LNCAP (cell line): ENCODE measurements at regions not wholly inside any gene's neighbourhood (a gene's known extent, or its start where the extent isn't known, plus 50 kb on each side); places are given as distances from the start of the nearest gene placed in this dataset.

Source experiments
- CTCF ChIP-seq: fragments of 450-650 bp; IDR thresholded peaks from 2 replicates; pipeline ENCODE4 v1.5.1; 2017; ENCODE audit warnings: mild to moderate bottlenecking

- no peak for TF ChIP-seq CTCF
Observed at GRCh38 chr14:46417066-46417465, 234.5 kb downstream of the RPL10L start.

- no peak for TF ChIP-seq CTCF
Observed at GRCh38 chr14:46404865-46405811, 246.4 kb downstream of the RPL10L start.

GRCh38 chr14:46401066-46401465 lies 250.5 kb downstream of the RPL10L start:
- no peak for TF ChIP-seq CTCF

- no peak for TF ChIP-seq CTCF
Observed at GRCh38 chr14:46399049-46399448, 252.5 kb downstream of the RPL10L start.

- TF ChIP-seq CTCF, result no peak
Observed at GRCh38 chr14:46384611-46385010, 267.0 kb downstream of the RPL10L start.

- TF ChIP-seq CTCF, result no peak
Observed at GRCh38 chr14:46381674-46382073, 269.9 kb downstream of the RPL10L start.

- TF ChIP-seq CTCF, result no peak
Observed at GRCh38 chr14:46378248-46378647, 273.3 kb downstream of the RPL10L start.
